Motor neuron (in vitro differentiated cells): ENCODE measurements at regions not wholly inside any gene's neighbourhood (a gene's known extent, or its start where the extent isn't known, plus 50 kb on each side); places are given as distances from the start of the nearest gene placed in this dataset.
A peak's percentile ranks its signal among the peaks of the same experiment; 100 is the strongest.
"Not testable (repeated sequence)": the region's sequence is repeated elsewhere in the genome, so short reads cannot be mapped to it uniquely, and the experiment has no call there.

ENCODE experiments used
- ATAC-seq, 8 experiments: fragments of 200-7000 bp; cut with Tn5 transposase; replicated peaks in 6 of 8; 2 replicates each; pipeline ENCODE4 v1.8.0; 2021; ENCODE audit warnings: mild to moderate bottlenecking in 8 of 8, moderate library complexity in 8 of 8
- H3K27ac ChIP-seq, 2 donors: fragments of 250-450 bp; sonication (Bioruptor Pico); 2 replicates each; pipeline ENCODE4 v1.9.0; 2021; ENCODE audit warnings: antibody characterized with exemption in 2 of 2, mild to moderate bottlenecking in 2 of 2, moderate library complexity in 1 of 2
- H3K4me1 ChIP-seq, 2 donors: fragments of 250-450 bp; sonication (Bioruptor Pico); replicated peaks in 1 of 2; 2 replicates each; pipeline ENCODE4 v1.6.1; 2021; ENCODE audit warnings: antibody characterized with exemption in 2 of 2, mild to moderate bottlenecking in 2 of 2, moderate library complexity in 1 of 2
- H3K4me3 ChIP-seq, 5 donors: fragments of 250-450 bp; sonication (Bioruptor Pico); 2 replicates each; pipeline ENCODE4 v1.9.0; 2021; ENCODE audit warnings: antibody characterized with exemption in 5 of 5, mild to moderate bottlenecking in 5 of 5, moderate library complexity in 4 of 5
- WGBS, 10 experiments: fragments of 450-650 bp; shearing (Covaris generic); methylation state at CpG; one replicate each; pipeline ENCODE4 v1.0.0; 2022; 5-methylcytosine and 5-hydroxymethylcytosine counted together
- in situ Hi-C, 9 experiments: fragments of 400-800 bp; cut with MboI; loops; one replicate each; pipeline ENCODE4 v1.15.0; 2021; ENCODE audit warnings: low sequenced_read_pairs in 9 of 9, low pct_unique_long_range_greater_than_20kb in 2 of 9; ENCODE audit not compliant: unreplicated experiment in 9 of 9

DNA sequence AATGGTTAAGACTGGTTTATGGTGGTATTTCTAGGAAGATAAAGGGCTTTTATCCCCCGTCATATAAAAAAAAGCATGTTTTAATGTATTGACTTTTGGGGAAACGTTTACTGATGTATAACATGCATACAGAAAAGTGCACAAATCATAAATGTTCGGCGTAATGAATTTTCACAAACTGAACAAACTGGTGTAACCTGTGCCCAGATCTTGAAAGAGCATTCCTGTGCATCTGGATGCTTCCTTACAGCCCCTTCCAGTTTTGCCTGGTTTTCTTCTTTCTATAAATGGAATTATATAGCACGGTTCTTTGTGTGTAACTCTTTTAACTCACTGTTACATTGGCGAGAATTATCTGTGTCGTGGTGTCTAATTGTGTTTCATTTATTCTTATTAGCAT is 693.8 kb upstream of the TBX3 start:
- H3K4me1 ChIP-seq = peaks cover 5 to 6% of the 10 kb centered on the region in 2 donors
- 67 to 93% (median 80%) methylated on average over 1 to 7 of the region's 7 CpGs; no CpG with 5 or more reads in 1 of the 10 experiments for WGBS, 10 experiments
- ATAC-seq = no peak
- no peak overlapping the region for H3K27ac ChIP-seq
- in situ Hi-C loops = no loop called here
- no peak overlapping the region for H3K4me3 ChIP-seq

GRCh38 chr12:115377230-115377629 is 693.3 kb upstream of the TBX3 start:
- no peak for ATAC-seq
- H3K4me1 ChIP-seq = peaks cover 5 to 6% of the 10 kb centered on the region in 2 donors
- WGBS, 10 experiments = 67 to 100% (median 100%) methylated on average over 1 to 6 of the region's 8 CpGs; no CpG with 5 or more reads in 2 of the 10 experiments
- in situ Hi-C loops = no loop called here
- H3K4me3 ChIP-seq = no peak overlapping the region
- H3K27ac ChIP-seq = no peak overlapping the region

DNA sequence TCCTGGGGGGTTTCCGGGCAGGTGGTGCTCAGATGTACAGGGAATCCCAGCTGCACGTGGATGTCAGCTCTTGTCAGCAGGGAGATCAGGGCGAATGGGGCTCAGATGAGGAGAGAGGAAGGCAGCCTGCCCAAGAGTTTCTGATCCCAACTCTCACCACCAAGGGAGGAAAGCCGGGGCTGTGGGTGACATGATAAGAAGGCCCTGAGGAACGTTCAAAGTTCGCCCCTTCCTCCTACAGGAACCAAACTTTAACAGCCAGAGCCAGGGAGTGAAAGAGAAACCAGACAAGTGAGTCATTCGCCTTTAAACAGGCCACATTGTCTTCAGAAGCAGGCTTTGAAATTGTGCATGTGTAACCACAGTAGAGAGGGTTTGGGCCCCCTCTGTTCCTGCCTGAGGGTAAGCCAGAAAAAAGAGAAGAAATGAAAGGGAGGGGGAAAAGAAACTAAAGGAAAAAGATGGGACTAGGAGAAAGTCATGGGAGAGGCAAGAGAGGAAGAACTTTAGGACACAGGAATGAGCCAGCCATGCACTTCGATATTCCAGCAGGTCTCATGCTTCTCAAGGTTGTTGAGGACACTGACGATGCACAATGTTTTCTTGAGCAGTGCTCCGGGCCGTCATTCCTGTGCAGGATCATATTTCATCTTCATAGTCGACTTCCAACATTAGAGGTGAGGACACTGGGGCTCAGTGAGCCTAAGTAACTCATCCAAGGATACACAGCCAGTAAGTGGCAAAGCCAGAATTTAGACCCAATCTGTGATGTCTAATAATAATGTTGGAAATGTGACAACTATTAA is 691.4 kb upstream of the TBX3 start:
- 16 to 67% (median 60%) methylated on average over 2 to 10 of the region's 12 CpGs; no CpG with 5 or more reads in 1 of the 10 experiments for WGBS, 10 experiments
- no peak overlapping the region for H3K4me3 ChIP-seq
- peak in 6 of 8 experiments; percentile 17 to 95 (median 63) for ATAC-seq
- peaks cover 5% of the 10 kb centered on the region in 2 donors for H3K4me1 ChIP-seq
- H3K27ac ChIP-seq = no peak overlapping the region
- in situ Hi-C loops = no loop called here

DNA sequence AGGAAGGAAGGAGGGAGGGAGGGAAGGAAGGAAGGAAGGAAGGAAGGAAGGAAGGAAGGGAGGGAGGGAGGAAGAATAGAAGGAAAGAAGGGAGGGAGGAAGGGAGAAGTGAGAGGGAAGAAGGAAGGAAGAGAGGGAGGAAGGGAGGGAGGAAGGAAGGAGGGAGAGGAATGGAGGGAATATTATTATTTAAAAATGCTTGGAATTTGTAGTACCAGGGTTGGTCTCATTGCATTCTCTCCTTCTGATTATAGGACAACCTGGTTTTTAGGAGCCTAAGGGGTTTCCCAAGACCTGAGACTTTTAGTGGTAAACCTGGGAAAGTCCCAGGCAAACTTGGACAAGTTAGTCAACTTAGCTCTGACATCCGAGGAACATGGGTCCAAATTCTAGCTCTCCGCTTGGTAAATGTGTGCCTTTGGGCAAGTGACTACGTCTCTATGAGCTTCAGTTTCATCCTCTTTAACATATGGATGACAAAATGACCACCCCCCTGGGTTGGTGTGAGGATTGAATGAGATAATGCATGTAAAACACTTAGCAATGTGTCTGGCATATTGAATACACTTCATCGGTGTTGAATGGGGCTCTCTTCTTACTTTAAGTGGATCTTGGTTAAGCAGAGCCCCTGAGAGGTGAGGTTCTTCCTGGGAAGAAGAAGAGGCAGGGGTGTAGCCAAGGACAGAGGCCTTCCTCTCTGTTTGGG is 690.7 kb upstream of the TBX3 start:
- Histone ChIP-seq H3K4me1 (no peaks in the 10 kb centered on the region), H3K27ac (no peak overlapping the region), H3K4me3 (no peak overlapping the region)
- in situ Hi-C loops = loop anchor here in 1 of 9 experiments (25.0 kb wide), 1 partner anchor 687 kb away; the partner anchor contains the start of gene TBX3
- peak in 3 of 8 experiments; percentile 28 to 72 (median 65) for ATAC-seq
- 21 to 100% (median 50%) methylated on average over 1 to 4 of the region's 4 CpGs; no CpG with 5 or more reads in 3 of the 10 experiments for WGBS, 10 experiments

- H3K4me3 ChIP-seq = no peak overlapping the region
- in situ Hi-C loops = loop anchor here in 1 of 9 experiments (25.0 kb wide), 1 partner anchor 684 kb away; the partner anchor contains the start of gene TBX3
- ATAC-seq = no peak
- no peak overlapping the region for H3K27ac ChIP-seq
- no peaks in the 10 kb centered on the region for H3K4me1 ChIP-seq
- WGBS, 10 experiments = 66 to 100% (median 100%) methylated on average over 1 to 4 of the region's 4 CpGs; no CpG with 5 or more reads in 3 of the 10 experiments
These were observed 687.7 kb upstream of the TBX3 start for GRCh38 chr12:115371711-115372110.

DNA sequence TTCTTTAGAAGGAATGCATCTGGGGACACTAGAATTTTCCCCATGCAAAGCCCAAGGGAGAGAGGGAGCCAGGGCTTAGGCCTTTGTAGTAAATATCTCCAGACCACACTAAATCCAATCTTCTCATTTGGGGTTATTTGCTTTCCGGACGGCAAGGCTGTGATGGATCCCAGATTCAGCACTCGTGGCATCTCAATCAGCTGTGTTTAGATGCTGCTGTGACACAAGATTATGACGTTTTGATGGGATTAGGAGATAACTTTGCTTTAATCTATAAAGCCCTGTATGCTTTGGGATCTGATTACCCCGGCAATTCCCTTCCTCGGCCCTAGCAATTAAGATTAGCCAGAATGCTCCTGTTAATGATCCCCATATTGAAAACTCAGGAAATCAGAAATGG is 686.7 kb upstream of the TBX3 start:
- Histone ChIP-seq H3K4me3 (no peak overlapping the region), H3K4me1 (no peaks in the 10 kb centered on the region), H3K27ac (no peak overlapping the region)
- no peak for ATAC-seq
- 28 to 77% (median 64%) methylated on average over 2 to 6 of the region's 6 CpGs; no CpG with 5 or more reads in 1 of the 10 experiments for WGBS, 10 experiments
- in situ Hi-C loops = loop anchor here in 1 of 9 experiments (25.0 kb wide), 1 partner anchor 683 kb away; the partner anchor contains the start of gene TBX3

DNA sequence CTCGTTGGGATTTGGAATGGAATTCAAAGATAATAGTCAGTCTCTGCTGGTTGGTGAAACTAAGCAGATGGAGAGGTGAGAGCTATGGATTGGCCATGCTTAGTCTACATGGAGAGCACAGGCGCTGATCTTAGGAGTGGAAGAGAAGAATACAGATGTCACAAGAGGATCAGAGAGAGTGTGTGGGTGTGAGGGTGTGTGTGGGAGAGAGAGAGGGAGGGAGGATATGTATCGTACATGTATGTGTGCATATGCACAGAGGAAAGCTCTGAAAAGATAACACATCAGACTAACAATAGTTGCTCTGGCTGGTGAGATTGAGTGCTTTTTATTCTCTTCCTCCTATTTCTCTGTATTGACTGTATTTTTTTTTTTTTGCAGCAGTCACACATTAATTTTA is 686.2 kb upstream of the TBX3 start:
- in situ Hi-C loops = loop anchor here in 1 of 9 experiments (25.0 kb wide), 1 partner anchor 683 kb away; the partner anchor contains the start of gene TBX3
- Histone ChIP-seq H3K4me1 (no peaks in the 10 kb centered on the region), H3K27ac (no peak overlapping the region), H3K4me3 (no peak overlapping the region)
- 17 to 83% (median 53%) methylated on average over 1 to 3 of the region's 3 CpGs; no CpG with 5 or more reads in 1 of the 10 experiments for whole genome bisulfite sequencing, 10 experiments
- peak in 2 of 8 experiments; percentile 40 to 72 for ATAC-seq

DNA sequence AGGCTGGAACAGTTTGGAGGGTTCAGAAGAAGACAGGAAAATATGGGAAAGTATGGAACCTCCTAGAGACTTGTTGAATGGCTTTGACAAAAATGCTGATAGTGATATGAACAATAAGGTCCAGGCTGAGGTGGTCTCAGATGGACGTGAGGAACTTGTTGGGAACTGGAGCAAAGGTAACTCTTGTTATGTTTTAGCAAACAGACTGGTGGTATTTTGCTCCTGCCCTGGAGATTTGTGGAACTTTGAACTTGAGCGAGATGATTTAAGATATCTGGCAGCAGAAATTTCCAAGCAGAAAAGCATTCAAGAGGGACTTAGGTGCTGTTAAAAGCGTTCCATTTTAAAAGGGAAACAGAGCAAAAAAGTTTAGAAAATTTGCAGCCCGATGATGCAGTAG is 682.3 kb upstream of the TBX3 start:
- not testable (repeated sequence) for H3K4me3 ChIP-seq, ATAC-seq, H3K27ac ChIP-seq, H3K4me1 ChIP-seq
- in situ Hi-C loops = loop anchor here in 1 of 9 experiments (25.0 kb wide), 1 partner anchor 679 kb away; the partner anchor contains the start of gene TBX3
- WGBS, 10 experiments = 50 to 100% (median 91%) methylated on average over 1 to 4 of the region's 4 CpGs

GRCh38 chr12:115365765-115366164 is 681.8 kb upstream of the TBX3 start:
- 58 to 89% (median 77%) methylated on average over 1 to 4 of the region's 4 CpGs; no CpG with 5 or more reads in 2 of the 10 experiments for WGBS, 10 experiments
- H3K27ac ChIP-seq, H3K4me3 ChIP-seq, ATAC-seq, H3K4me1 ChIP-seq: not testable (repeated sequence)
- in situ Hi-C loops = loop anchor here in 1 of 9 experiments (25.0 kb wide), 1 partner anchor 678 kb away; the partner anchor contains the start of gene TBX3

DNA sequence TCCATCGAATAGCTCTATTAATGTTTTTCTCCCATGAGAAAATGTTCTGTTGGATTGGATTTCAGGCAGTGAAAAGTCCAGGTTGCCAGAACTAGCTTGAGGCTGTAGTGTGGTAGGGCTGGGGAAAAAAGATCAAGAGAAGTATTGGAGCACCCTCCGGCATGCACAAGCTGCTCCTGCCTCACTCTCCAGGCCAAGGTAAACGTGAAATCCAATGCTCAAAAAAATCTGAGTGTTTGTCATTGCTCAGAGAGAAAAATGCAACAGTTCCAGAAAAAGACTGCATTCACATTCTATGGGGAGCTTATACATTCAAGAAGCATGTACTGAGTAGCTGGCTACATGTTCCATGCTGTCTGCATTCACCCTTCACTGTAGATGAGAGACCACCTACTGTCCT is 680.9 kb upstream of the TBX3 start:
- in situ Hi-C loops = loop anchor here in 1 of 9 experiments (25.0 kb wide), 1 partner anchor 678 kb away; the partner anchor contains the start of gene TBX3
- WGBS, 10 experiments = 13 to 93% (median 68%) methylated on average over 1 to 3 of the region's 3 CpGs; no CpG with 5 or more reads in 2 of the 10 experiments
- Histone ChIP-seq H3K4me1 (no peaks in the 10 kb centered on the region), H3K4me3 (no peak overlapping the region), H3K27ac (no peak overlapping the region)
- no peak for ATAC-seq

GRCh38 chr12:115362339-115362976 is 678.5 kb upstream of the TBX3 start:
- WGBS, 10 experiments = 23 to 94% (median 86%) methylated on average over 2 to 4 of the region's 4 CpGs
- no peak overlapping the region for H3K27ac ChIP-seq
- no peaks in the 10 kb centered on the region for H3K4me1 ChIP-seq
- no peak overlapping the region for H3K4me3 ChIP-seq
- ATAC-seq = no peak
- in situ Hi-C loops = loop anchor here in 1 of 9 experiments (25.0 kb wide), 1 partner anchor 675 kb away; the partner anchor contains the start of gene TBX3

- Histone ChIP-seq H3K27ac (no peak overlapping the region), H3K4me3 (no peak overlapping the region), H3K4me1 (no peaks in the 10 kb centered on the region)
- in situ Hi-C loops = loop anchor here in 1 of 9 experiments (25.0 kb wide), 1 partner anchor 670 kb away; the partner anchor contains the start of gene TBX3
- ATAC-seq = no peak
- 73 to 100% (median 94%) methylated on average over 1 to 5 of the region's 12 CpGs; no CpG with 5 or more reads in 4 of the 10 experiments for WGBS, 10 experiments
These were observed 673.7 kb upstream of the TBX3 start for GRCh38 chr12:115357681-115358080.
